GM12878 (cell line): ENCODE measurements at regions not wholly inside any gene's neighbourhood (a gene's known extent, or its start where the extent isn't known, plus 50 kb on each side); places are given as distances from the start of the nearest gene placed in this dataset.
"Not testable (repeated sequence)": the region's sequence is repeated elsewhere in the genome, so short reads cannot be mapped to it uniquely, and the experiment has no call there.

Source experiments
- CTCF ChIP-seq, 3 experiments: IDR thresholded peaks in 2 of 3; conservative IDR thresholded peaks in 1 of 3; 2 replicates each; pipeline ENCODE4 v1.5.1; 2011; ENCODE audit warnings: low read depth in 3 of 3, low read length in 3 of 3, mild to moderate bottlenecking in 3 of 3, control low read depth in 2 of 3, moderate library complexity in 2 of 3, inconsistent platforms in 1 of 3, mixed read lengths in 1 of 3; ENCODE audit not compliant: control insufficient read depth in 2 of 3, insufficient read depth in 1 of 3; ENCODE audit errors: extremely low read depth in 1 of 3
- RBBP5 ChIP-seq: fragments of 200-600 bp; sonication (generic); conservative IDR thresholded peaks from 2 replicates; pipeline ENCODE4 v1.6.1; 2016
- TBL1XR1 ChIP-seq: IDR thresholded peaks from 2 replicates; pipeline ENCODE4 v1.6.1; 2012; ENCODE audit warnings: low read depth, low read length, improper control_type of control experiment
- ZBTB33 ChIP-seq: fragments of 450-650 bp; IDR thresholded peaks from 2 replicates; pipeline ENCODE4 v1.6.1; 2017; ENCODE audit warnings: mild to moderate bottlenecking

GRCh38 chr5:174880412-174881200 is 156.2 kb downstream of the MSX2 start:
- not testable (repeated sequence) for TF ChIP-seq CTCF (IDR thresholded peaks at IDR 0.05 in 2 of 3, conservative IDR thresholded peaks at IDR 0.05 in 1 of 3; ENCODE audit: control insufficient read depth in 2 of 3, extremely low read depth in 1 of 3, insufficient read depth in 1 of 3, low read depth in 3 of 3, low read length in 3 of 3); RBBP5; TBL1XR1; ZBTB33
